Midbrain (tissue), 1 donor: ENCODE measurements at regions not wholly inside any gene's neighbourhood (a gene's known extent, or its start where the extent isn't known, plus 50 kb on each side); places are given as distances from the start of the nearest gene placed in this dataset.
"Not testable (repeated sequence)": the region's sequence is repeated elsewhere in the genome, so short reads cannot be mapped to it uniquely, and the experiment has no call there.

ENCODE experiments used
- DNase-seq: peaks from one replicate; lab custom pipeline; 2025; lab: John Stamatoyannopoulos, UW

GRCh38 chr4:159655547-159655946 is 552.7 kb downstream of the RAPGEF2 start:
- DNase-seq = no peak

DNA sequence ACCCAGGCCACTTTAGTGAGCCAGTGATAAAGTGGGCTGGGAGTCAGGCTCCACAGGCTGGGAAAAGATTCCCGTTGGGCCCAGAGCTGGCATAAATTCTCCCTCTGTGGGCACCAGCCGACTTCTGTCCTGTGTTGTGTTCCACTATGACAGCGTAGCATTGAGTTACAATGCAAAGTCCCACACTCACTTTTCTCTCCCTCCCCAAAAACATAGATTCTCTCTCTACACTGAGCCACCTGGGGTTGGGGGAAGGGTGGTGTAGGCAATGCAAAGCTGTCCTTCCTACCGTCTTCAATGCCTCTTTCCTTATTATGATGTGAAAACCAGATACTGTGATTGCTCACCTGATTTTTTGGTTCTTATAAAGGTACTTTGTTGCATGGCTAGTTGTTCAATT is 566.2 kb downstream of the RAPGEF2 start:
- DNase-seq = no peak

- no peak for DNase-seq
Measured at GRCh38 chr4:159673221-159673620, 570.3 kb downstream of the RAPGEF2 start.

GRCh38 chr4:159674241-159674640 is 571.4 kb downstream of the RAPGEF2 start:
- DNase-seq = no peak

DNA sequence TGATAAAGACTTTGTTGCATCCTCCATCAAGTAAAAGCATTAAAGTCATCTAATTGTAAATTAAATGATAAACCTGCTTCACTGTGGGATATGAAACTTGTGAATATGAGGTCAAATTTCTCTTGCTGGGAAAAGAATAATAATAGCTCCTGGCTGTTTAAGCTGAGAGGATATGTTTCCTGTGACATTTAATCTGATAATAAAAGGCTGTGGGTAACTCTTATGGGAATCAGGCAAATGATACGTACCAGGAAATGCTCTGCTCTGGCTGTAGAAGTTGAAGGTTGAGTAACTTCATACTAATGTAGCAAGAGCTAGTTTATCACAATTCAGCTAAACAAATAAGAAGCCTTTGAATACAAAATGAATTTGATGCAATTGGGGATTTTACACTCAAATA is 574.6 kb downstream of the RAPGEF2 start:
- DNase-seq = no peak

DNA sequence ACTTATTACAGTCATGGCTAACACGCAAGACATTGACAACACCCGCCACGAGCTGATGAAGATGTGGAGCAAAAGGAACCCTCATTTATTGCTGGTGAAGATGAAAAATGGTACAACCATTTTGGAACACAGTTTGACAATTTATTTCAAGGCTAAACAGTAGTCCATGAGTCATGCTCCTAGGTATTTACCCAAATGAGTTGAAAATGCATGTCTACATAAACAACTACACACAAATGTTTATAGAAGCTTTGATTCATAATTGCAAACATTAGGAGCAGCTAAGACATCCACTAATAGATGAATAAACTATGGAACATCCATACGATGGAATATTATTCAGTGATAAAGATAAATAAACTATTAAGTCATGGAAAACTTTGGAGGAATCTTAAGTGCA is 580.1 kb downstream of the RAPGEF2 start:
- no peak for DNase-seq

GRCh38 chr4:159684061-159684460 is 581.2 kb downstream of the RAPGEF2 start:
- DNase-seq = no peak

- no peak for DNase-seq
Measured at GRCh38 chr4:159685340-159686092, 582.6 kb downstream of the RAPGEF2 start.

- no peak for DNase-seq
Measured at GRCh38 chr4:159689526-159689925, 586.6 kb downstream of the RAPGEF2 start.

GRCh38 chr4:159697322-159698283 is 594.7 kb downstream of the RAPGEF2 start:
- DNase-seq = no peak

- DNase-seq = no peak
Measured at GRCh38 chr4:159698336-159698735, 595.5 kb downstream of the RAPGEF2 start.

DNA sequence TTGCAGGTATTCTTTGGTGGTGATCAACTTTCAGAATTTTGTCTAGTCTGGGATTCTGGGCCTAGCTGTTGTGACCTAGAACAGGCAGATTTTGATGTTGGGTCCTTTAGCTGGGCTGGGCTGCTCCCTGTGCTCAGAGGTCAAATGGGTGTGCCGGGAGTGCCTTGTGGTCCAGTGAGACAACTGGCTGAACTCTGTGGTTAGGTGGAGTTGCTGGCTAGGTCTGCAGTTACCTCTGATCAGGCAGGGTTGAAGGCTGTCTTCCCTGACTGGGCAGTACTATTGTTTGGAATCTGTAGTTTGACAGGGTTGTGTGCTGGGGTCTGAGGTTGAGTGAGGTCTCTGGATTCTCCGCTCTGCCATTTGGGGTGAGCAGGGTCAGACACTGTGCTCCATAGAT is 599.3 kb downstream of the RAPGEF2 start:
- no peak for DNase-seq

DNA sequence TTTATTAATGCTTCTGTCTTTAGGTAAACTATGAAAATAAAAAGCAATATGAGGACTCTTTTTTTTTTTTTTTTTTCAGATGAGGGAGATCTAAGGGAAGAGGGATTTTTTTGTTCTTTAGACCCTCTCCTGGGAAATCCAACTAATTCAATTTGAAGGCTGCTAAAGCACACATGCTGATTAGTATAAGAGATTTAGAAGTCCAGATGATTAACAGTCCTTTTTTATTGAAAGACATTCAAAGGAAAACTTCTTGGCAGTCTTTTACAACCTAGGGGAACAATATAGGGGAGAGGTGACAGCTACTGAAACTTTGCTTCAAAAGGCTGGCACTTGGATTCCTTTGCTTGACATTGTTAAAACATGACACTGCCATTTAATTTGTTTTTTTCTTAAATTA is 602.5 kb downstream of the RAPGEF2 start:
- no peak for DNase-seq

GRCh38 chr4:159706704-159707103 is 603.8 kb downstream of the RAPGEF2 start:
- no peak for DNase-seq

DNA sequence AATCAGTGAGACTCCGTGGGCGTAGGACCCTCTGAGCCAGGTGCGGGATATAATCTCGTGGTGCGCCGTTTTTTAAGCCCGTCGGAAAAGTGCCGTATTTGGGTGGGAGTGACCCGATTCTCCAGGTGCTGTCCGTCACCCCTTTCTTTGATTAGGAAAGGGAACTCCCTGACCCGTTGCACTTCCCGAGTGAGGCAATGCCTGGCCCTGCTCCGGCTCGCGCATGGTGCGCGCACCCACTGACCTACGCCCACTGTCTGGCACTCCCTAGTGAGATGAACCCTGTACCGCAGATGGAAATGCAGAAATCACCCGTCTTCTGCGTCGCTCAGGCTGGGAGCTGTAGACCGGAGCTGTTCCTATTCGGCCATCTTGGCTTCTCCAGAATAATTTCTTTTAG is 612.3 kb downstream of the RAPGEF2 start:
- DNase-seq = not testable (repeated sequence)

DNA sequence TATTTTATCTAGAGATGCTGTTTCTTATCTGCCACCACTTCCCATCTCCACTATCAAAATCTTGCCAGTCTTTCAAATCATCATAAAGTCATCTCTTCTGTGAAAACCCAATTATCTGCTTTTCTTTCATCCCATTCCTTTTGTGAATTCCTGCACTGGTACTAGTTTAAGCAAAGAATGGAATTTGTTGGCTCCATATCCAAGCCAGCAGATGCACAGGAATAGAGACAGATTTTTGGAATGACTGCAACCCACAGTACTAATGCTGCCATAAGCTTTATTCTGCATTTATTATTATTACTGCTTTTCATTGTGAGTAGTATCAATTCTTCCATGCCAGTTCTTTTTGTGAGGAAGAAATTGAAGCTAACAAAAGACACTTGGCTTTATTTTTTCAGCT is 616.7 kb downstream of the RAPGEF2 start:
- DNase-seq = no peak

GRCh38 chr4:159722052-159722451 is 619.2 kb downstream of the RAPGEF2 start:
- no peak for DNase-seq

GRCh38 chr4:159722918-159723317 is 620.0 kb downstream of the RAPGEF2 start:
- DNase-seq = no peak

DNA sequence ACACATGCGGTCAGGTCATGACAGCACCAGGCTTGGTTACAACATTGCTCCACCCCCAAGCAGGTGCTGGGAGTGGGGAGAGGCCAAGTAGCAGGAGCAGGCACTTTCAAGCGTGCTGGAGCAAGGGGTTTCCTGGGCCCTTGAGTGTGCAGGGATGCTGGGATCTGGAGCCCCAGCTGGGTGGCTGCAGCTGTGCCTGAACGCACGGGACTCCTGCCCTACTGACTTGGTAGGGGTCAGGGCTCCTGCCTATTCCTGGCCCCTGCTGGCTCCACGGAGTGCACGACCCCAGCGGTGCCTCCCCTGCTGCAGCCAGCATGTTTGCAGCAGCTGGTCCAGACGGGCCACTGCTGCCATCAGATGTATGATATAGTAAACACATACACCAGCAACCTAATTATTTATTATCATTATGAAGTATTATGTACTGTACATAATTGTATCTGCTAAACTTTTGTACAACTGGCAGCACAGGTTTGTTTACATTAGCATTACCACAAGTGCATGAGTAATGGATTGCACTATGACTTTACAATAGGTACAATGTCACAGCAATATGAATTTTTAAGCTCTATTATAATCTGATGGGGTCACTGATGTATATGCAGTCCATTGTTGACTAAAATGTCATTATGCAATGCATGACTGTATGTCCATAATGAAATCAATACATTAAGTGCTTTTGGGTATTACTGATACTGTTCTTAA is 620.6 kb downstream of the RAPGEF2 start:
- no peak for DNase-seq

GRCh38 chr4:159725571-159725970 is 622.7 kb downstream of the RAPGEF2 start:
- DNase-seq = no peak

DNA sequence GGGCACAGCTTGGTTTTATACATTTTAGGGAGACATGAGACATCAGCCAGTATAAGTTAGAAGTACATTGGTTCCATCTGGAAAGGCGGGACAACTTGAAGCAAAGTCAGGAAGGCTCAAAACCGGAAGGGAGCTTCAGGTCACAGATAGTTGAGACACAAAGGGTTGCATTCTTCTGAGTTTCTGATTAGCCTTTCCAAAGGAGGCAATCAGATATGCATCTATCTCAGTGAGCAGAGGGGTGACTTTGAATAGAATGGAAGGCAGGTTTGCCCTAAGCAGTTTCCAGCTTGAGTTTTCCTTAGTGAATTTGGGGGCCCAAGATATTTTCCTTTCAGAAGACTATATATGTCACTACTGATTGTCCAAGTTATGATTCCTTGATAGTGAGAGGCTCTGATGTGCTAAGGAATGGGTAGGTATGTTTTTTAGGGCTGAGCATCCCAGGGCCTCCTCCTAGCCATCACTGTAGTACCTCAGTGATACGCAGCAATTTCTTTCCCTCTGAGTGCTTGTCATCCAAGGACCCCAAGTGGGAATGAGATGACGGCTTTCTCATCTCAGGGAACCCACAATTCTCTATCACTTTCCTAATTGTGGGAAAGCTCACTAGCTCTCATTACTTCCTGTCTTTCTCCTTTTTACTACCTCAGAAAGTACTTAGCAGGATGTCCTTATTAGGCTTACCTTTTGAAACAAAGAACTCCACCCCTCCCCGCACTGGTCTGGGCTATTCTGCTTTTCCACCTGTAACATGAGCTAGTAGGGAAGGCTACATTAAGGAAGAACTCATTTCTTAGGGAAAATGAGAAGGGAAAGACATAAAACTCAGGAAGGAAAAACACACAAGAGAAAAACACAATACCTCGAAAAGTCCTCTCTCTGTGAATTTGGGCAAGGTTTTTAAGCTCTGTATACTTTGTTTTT is 632.7 kb downstream of the RAPGEF2 start:
- DNase-seq = no peak
